SK-N-MC (cell line): ENCODE measurements at regions not wholly inside any gene's neighbourhood (a gene's known extent, or its start where the extent isn't known, plus 50 kb on each side); places are given as distances from the start of the nearest gene placed in this dataset.

Experiments used
- FOXP2 ChIP-seq: optimal IDR thresholded peaks from 2 replicates; pipeline ENCODE3; 2011; ENCODE audit warnings: mild to moderate bottlenecking, moderate library complexity; ENCODE audit not compliant: insufficient read depth; ENCODE audit errors: extremely low read length, control extremely low read depth
- POLR2AphosphoS5 ChIP-seq: IDR thresholded peaks from 2 replicates; pipeline ENCODE4 v1.6.1; 2012; ENCODE audit warnings: mild to moderate bottlenecking, low read depth, low read length, borderline replicate concordance

DNA sequence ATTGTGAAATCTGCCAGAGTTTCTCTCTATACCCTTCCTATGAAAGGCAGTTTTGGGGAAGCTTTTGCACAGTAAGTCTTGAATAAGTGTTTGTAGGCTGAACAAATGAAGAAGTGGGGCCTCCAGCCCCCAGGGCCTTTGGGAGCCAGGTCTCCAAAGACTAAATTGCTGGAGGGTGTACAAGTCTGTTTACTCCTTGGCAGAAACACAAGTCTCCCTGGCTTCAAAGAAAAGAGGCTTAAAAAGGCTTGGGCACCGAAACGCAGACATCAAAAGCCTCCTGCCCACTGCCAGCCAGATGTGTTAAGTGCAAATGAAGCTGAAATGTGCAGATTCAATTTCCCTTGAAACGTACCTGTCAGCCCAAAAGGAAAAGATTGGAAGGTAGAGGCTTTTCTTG is 146.3 kb downstream of the TMEM132E start:
- TF ChIP-seq FOXP2 (no peak), POLR2AphosphoS5 (no peak)
